ENCODE measurements at regions not wholly inside any gene's neighbourhood (a gene's known extent, or its start where the extent isn't known, plus 50 kb on each side); places are given as distances from the start of the nearest gene placed in this dataset.

GRCh38 chr13:106415442-106415841 lies 120.0 kb downstream of the EFNB2 start:
- TF ChIP-seq POLR2AphosphoS5 (IDR thresholded peaks at IDR 0.05) = no peak
- TF ChIP-seq CTCF (IDR thresholded peaks at IDR 0.05) = no peak
- no peak for TF ChIP-seq POLR2A (IDR thresholded peaks at IDR 0.05)

Measured in gastroesophageal sphincter (tissue), 3 donors.